Astrocyte (in vitro differentiated cells and primary cell): ENCODE measurements at regions not wholly inside any gene's neighbourhood (a gene's known extent, or its start where the extent isn't known, plus 50 kb on each side); places are given as distances from the start of the nearest gene placed in this dataset.

Experiments
- CTCF ChIP-seq: IDR thresholded peaks from 2 replicates; pipeline ENCODE4 v1.5.1; 2011; ENCODE audit warnings: low read depth, mild to moderate bottlenecking, inconsistent platforms, low read length, moderate library complexity; ENCODE audit not compliant: insufficient read depth
- EZH2 ChIP-seq: IDR thresholded peaks from 2 replicates; pipeline ENCODE4 v1.6.1; 2012; ENCODE audit warnings: mild to moderate bottlenecking, low read length, inconsistent platforms; ENCODE audit not compliant: insufficient read depth

GRCh38 chr3:82891028-82891427 is 1129.6 kb upstream of the GBE1 start:
- no peak for TF ChIP-seq CTCF
- no peak for TF ChIP-seq EZH2
